Esophagus squamous epithelium (tissue), 4 donors: ENCODE measurements at regions not wholly inside any gene's neighbourhood (a gene's known extent, or its start where the extent isn't known, plus 50 kb on each side); places are given as distances from the start of the nearest gene placed in this dataset.

ENCODE experiments used
- CTCF ChIP-seq, 6 experiments: fragments of 450-650 bp in 4 of 6; fragments of 200-600 bp in 2 of 6; sonication (generic) in 2 of 6; IDR thresholded peaks; one replicate each; pipeline ENCODE4 v1.5.1; 2016 to 2019; ENCODE audit warnings: antibody characterized with exemption in 6 of 6, mild to moderate bottlenecking in 4 of 6, moderate library complexity in 4 of 6
- POLR2A ChIP-seq, 4 donors: fragments of 450-650 bp; IDR thresholded peaks; one replicate each; pipeline ENCODE4 v1.6.1; 2017; ENCODE audit warnings: antibody characterized with exemption in 4 of 4, mild to moderate bottlenecking in 4 of 4, moderate library complexity in 3 of 4

GRCh38 chr12:112711026-112711425 lies 80.5 kb upstream of the RPH3A start:
- TF ChIP-seq CTCF (IDR thresholded peaks at IDR 0.05) (no peak), POLR2A (IDR thresholded peaks at IDR 0.05) (no peak)
